Lower leg skin (tissue), 3 donors: ENCODE measurements at regions not wholly inside any gene's neighbourhood (a gene's known extent, or its start where the extent isn't known, plus 50 kb on each side); places are given as distances from the start of the nearest gene placed in this dataset.

Source experiments
- CTCF ChIP-seq, 3 donors: fragments of 450-650 bp; IDR thresholded peaks; one replicate each; pipeline ENCODE4 v1.5.1; 2016; ENCODE audit warnings: antibody characterized with exemption in 3 of 3, mild to moderate bottlenecking in 3 of 3, moderate library complexity in 2 of 3
- POLR2A ChIP-seq, 2 donors: fragments of 450-650 bp; IDR thresholded peaks; one replicate each; pipeline ENCODE4 v1.6.1; 2016 to 2017; ENCODE audit warnings: antibody characterized with exemption in 2 of 2, mild to moderate bottlenecking in 1 of 2, moderate library complexity in 1 of 2

GRCh38 chr14:98947911-98948595 is 323.9 kb downstream of the BCL11B start:
- TF ChIP-seq CTCF (IDR thresholded peaks at IDR 0.05) (no peak), POLR2A (IDR thresholded peaks at IDR 0.05) (no peak)
